HepG2 (cell line): ENCODE measurements at regions not wholly inside any gene's neighbourhood (a gene's known extent, or its start where the extent isn't known, plus 50 kb on each side); places are given as distances from the start of the nearest gene placed in this dataset.

Experiments used
- ATAC-seq: fragments of 200-7000 bp; cut with Tn5 transposase; 3 replicates; pipeline ENCODE4 v1.9.1; 2020; ENCODE audit warnings: mild to moderate bottlenecking, moderate library complexity
- BruUV-seq: library from RNA; stranded (reverse); fragments of 400-500 nt; replicated peaks from 2 replicates; lab custom pipeline; 2021; lab: Mats Ljungman, UMichigan
- CTCF ChIA-PET: fragments of 300-600 bp; formaldehyde crosslinking; extraction: SDS; loops from one replicate; lab custom pipeline; 2021; ENCODE audit warnings: low total read pairs, inconsistent platforms, low intra/inter-chr PET ratio; lab: Yijun Ruan, JAX
- POLR2A ChIA-PET: fragments of 350-600 bp; sonication (Branson Sonifier 250); formaldehyde crosslinking; loops from one replicate; lab custom pipeline; 2020; ENCODE audit warnings: antibody characterized with exemption, inconsistent platforms; lab: Yijun Ruan, JAX
- DNase-seq: peaks from one replicate; pipeline ENCODE4 v3.0.0-alpha.2; 2015; ENCODE audit warnings: low spot score
- FAIRE-seq: peaks from 3 replicates; lab custom pipeline; 2011; peaks lifted over from hg19 to GRCh38; lab: Jason Lieb, UNC
- H2AFZ ChIP-seq: one replicate; pipeline ENCODE4 v1.6.1; 2011; ENCODE audit warnings: low read length, inconsistent platforms
- H3K27ac ChIP-seq: fragments of 300-600 bp; 3 replicates; pipeline ENCODE4 v1.8.0; 2011; ENCODE audit warnings: mixed run types, mild to moderate bottlenecking, mixed read lengths, low read length, inconsistent platforms; ENCODE audit not compliant: insufficient read depth; ENCODE audit errors: extremely low read length
- H3K27me3 ChIP-seq, 2 experiments: fragments of 200-600 bp in 1 of 2; 2 replicates in 1 of 2; 3 replicates in 1 of 2; pipeline versions ENCODE4 v1.6.0 to v1.8.0; 2011; ENCODE audit warnings: low read length in 2 of 2, mild to moderate bottlenecking in 2 of 2, moderate library complexity in 2 of 2, inconsistent platforms in 1 of 2; ENCODE audit not compliant: insufficient read depth in 2 of 2, control insufficient read depth in 1 of 2
- H3K36me3 ChIP-seq, 2 experiments: fragments of 200-600 bp in 1 of 2; replicated peaks in 1 of 2; 2 replicates in 1 of 2; 3 replicates in 1 of 2; pipeline versions ENCODE4 v1.5.1 to v1.8.0; 2011; ENCODE audit warnings: low read length in 2 of 2, inconsistent platforms in 1 of 2; ENCODE audit not compliant: insufficient read depth in 2 of 2, control insufficient read depth in 1 of 2
- H3K4me1 ChIP-seq: 2 replicates; pipeline ENCODE4 v1.5.1; 2012; ENCODE audit warnings: low read length, inconsistent platforms; ENCODE audit not compliant: insufficient read depth
- H3K4me2 ChIP-seq: 2 replicates; pipeline ENCODE4 v1.6.0; 2011; ENCODE audit warnings: low read depth, low read length, inconsistent platforms
- H3K4me3 ChIP-seq, 3 experiments: fragments of 200-600 bp in 1 of 3; sonication (generic), shearing (Covaris generic) in 1 of 3; replicated peaks in 1 of 3; 2 replicates each; pipeline ENCODE4 v1.5.1; 2011 to 2016; ENCODE audit warnings: low read length in 3 of 3, inconsistent platforms in 2 of 3, low read depth in 2 of 3, mild to moderate bottlenecking in 2 of 3, control low read depth in 1 of 3, mixed read lengths in 1 of 3; ENCODE audit not compliant: insufficient read depth in 1 of 3
- H3K79me2 ChIP-seq: one replicate; pipeline ENCODE4 v1.6.1; 2011; ENCODE audit warnings: low read length, inconsistent platforms; ENCODE audit not compliant: insufficient read depth
- H3K9ac ChIP-seq: 2 replicates; pipeline ENCODE4 v1.6.0; 2011; ENCODE audit warnings: mild to moderate bottlenecking, low read depth, low read length, inconsistent platforms; ENCODE audit not compliant: insufficient read depth
- H3K9me3 ChIP-seq: 2 replicates; pipeline ENCODE4 v1.5.1; 2012; ENCODE audit warnings: mild to moderate bottlenecking, low read length
- H4K20me1 ChIP-seq: 2 replicates; pipeline ENCODE4 v1.6.0; 2011; ENCODE audit warnings: inconsistent platforms, mild to moderate bottlenecking, low read length, moderate library complexity; ENCODE audit not compliant: insufficient read depth
- CEBPG ChIP-seq: IDR thresholded peaks from 2 replicates; pipeline ENCODE4 v1.6.1; 2016
- ONECUT2 ChIP-seq: sonication (generic); formaldehyde crosslinking; IDR thresholded peaks from 2 replicates; pipeline ENCODE4 v1.4.0; 2020; ENCODE audit warnings: missing genetic modification reagents
- YY1 ChIP-seq: IDR thresholded peaks from 2 replicates; pipeline ENCODE4 v1.6.1; 2011; ENCODE audit warnings: low read length, low read depth, moderate library complexity, mild to moderate bottlenecking; ENCODE audit not compliant: insufficient read depth, insufficient replicate concordance
- ZNF333 ChIP-seq: sonication (generic); formaldehyde crosslinking; IDR thresholded peaks from 2 replicates; pipeline ENCODE4 v1.4.0; 2020; ENCODE audit warnings: mild to moderate bottlenecking, missing genetic modification reagents, borderline replicate concordance
- WGBS: methylation state at CpG from one replicate; pipeline ENCODE4 v1.1.6; 2017; ENCODE audit warnings: low lambda C conversion rate; 5-methylcytosine and 5-hydroxymethylcytosine counted together
- in situ Hi-C: cut with HindIII; loops from 2 replicates; pipeline ENCODE4 v1.10.0; 2017; ENCODE audit warnings: low pct_unique_long_range_greater_than_20kb; ENCODE audit not compliant: extremely low pct_ligation_motif_present
- intact Hi-C: fragments of 100-400 bp; cut with micrococcal nuclease; formaldehyde crosslinking; loops from one replicate; pipeline ENCODE4 v1.10.0; 2022; ENCODE audit not compliant: unreplicated experiment
- TF ChIP-seq, protein P1 (sequence below): sonication (generic); formaldehyde crosslinking; IDR thresholded peaks from 2 replicates; pipeline ENCODE4 v1.5.1; 2020; ENCODE audit warnings: missing genetic modification reagents, mild to moderate bottlenecking, borderline replicate concordance
- TF ChIP-seq, protein P2 (sequence below): sonication (generic); formaldehyde crosslinking; conservative IDR thresholded peaks from 2 replicates; pipeline ENCODE4 v1.8.1; 2023; ENCODE audit warnings: missing genetic modification reagents

DNA sequence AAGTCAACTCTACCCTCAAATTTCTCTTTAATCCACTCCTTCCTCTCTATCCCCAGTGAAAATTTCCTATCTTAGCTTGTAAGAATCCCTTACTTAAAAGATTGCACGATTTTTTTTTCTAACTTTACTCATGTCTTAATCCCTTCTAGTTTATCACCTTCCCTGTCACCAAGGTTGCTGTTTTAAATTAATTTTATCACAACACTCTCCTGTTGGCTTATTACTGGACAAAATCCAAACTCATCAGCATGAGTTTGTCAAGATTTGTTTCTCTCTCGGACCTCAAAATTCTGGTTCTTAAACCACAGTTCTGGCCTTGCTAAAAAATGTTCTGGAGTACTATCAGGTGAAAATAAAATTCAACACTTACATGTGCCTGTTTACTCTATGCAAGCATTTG, 959.1 kb upstream of the SLC10A2 start:
- 1% methylated on average over 2 of the region's 2 CpGs for WGBS
- intact Hi-C loops: no loop called here
- no peaks in the 10 kb centered on the region for H3K36me3 ChIP-seq
- H3K4me1 ChIP-seq: no peaks in the 10 kb centered on the region
- no TSS peak for BruUV-seq
- H3K27ac ChIP-seq: no peak overlapping the region
- no peak overlapping the region for H3K4me2 ChIP-seq
- H3K27me3 ChIP-seq: no peaks in the 10 kb centered on the region
- POLR2A ChIA-PET: no interaction called here
- H2AFZ ChIP-seq: no peak overlapping the region
- H3K4me3 ChIP-seq: no peak overlapping the region
- in situ Hi-C loops: no loop called here
- H4K20me1 ChIP-seq: no peaks in the 10 kb centered on the region
- no peak for ATAC-seq
- DNase-seq: no peak
- CTCF ChIA-PET: no interaction called here
- no peak for FAIRE-seq
- TF ChIP-seq CEBPG: no peak
- no peak for TF ChIP-seq YY1
- TF ChIP-seq, protein P1, sequence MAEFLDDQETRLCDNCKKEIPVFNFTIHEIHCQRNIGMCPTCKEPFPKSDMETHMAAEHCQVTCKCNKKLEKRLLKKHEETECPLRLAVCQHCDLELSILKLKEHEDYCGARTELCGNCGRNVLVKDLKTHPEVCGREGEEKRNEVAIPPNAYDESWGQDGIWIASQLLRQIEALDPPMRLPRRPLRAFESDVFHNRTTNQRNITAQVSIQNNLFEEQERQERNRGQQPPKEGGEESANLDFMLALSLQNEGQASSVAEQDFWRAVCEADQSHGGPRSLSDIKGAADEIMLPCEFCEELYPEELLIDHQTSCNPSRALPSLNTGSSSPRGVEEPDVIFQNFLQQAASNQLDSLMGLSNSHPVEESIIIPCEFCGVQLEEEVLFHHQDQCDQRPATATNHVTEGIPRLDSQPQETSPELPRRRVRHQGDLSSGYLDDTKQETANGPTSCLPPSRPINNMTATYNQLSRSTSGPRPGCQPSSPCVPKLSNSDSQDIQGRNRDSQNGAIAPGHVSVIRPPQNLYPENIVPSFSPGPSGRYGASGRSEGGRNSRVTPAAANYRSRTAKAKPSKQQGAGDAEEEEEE: no peak
- TF ChIP-seq ZNF333 (CRISPR knock-in tag): no peak
- TF ChIP-seq, protein P2, sequence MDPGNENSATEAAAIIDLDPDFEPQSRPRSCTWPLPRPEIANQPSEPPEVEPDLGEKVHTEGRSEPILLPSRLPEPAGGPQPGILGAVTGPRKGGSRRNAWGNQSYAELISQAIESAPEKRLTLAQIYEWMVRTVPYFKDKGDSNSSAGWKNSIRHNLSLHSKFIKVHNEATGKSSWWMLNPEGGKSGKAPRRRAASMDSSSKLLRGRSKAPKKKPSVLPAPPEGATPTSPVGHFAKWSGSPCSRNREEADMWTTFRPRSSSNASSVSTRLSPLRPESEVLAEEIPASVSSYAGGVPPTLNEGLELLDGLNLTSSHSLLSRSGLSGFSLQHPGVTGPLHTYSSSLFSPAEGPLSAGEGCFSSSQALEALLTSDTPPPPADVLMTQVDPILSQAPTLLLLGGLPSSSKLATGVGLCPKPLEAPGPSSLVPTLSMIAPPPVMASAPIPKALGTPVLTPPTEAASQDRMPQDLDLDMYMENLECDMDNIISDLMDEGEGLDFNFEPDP (CRISPR knock-in tag): no peak
- TF ChIP-seq ONECUT2 (CRISPR knock-in tag): no peak
- TF ChIP-seq, all 625 proteins: peak for 0
- peaks cover 51% of the 10 kb centered on the region for H3K9me3 ChIP-seq
- no peaks in the 10 kb centered on the region for H3K79me2 ChIP-seq
- no peak overlapping the region for H3K9ac ChIP-seq
